HEK293T (cell line): ENCODE measurements at regions not wholly inside any gene's neighbourhood (a gene's known extent, or its start where the extent isn't known, plus 50 kb on each side); places are given as distances from the start of the nearest gene placed in this dataset.

Experiments used
- CTCF ChIA-PET: fragments of 350-600 bp; formaldehyde crosslinking; extraction: SDS; loops from one replicate; lab custom pipeline; 2021; ENCODE audit warnings: antibody characterized with exemption, inconsistent platforms; lab: Yijun Ruan, JAX
- POLR2A ChIA-PET: fragments of 350-600 bp; formaldehyde crosslinking; extraction: SDS; loops from one replicate; lab custom pipeline; 2020; ENCODE audit warnings: antibody characterized with exemption, inconsistent platforms; lab: Yijun Ruan, JAX
- DNase-seq: peaks from one replicate; pipeline ENCODE4 v3.0.0; 2012; ENCODE audit warnings: mixed read lengths; ENCODE audit errors: extremely low spot score
- ARNT ChIP-seq: fragments of 450-650 bp; IDR thresholded peaks from 2 replicates; pipeline ENCODE4 v1.6.1; 2017; ENCODE audit warnings: mild to moderate bottlenecking
- BHLHE40 ChIP-seq: fragments of 450-650 bp; IDR thresholded peaks from 2 replicates; pipeline ENCODE4 v1.6.1; 2016; ENCODE audit warnings: mild to moderate bottlenecking, moderate library complexity, borderline replicate concordance
- CTBP1 ChIP-seq: fragments of 450-650 bp; IDR thresholded peaks from 2 replicates; pipeline ENCODE4 v1.6.1; 2016; ENCODE audit warnings: borderline replicate concordance
- ELF4 ChIP-seq: fragments of 450-650 bp; IDR thresholded peaks from 2 replicates; pipeline ENCODE4 v1.6.1; 2017; ENCODE audit warnings: antibody characterized with exemption
- FOXA1 ChIP-seq: fragments of 450-650 bp; IDR thresholded peaks from 2 replicates; pipeline ENCODE4 v1.6.1; 2016; ENCODE audit warnings: mild to moderate bottlenecking
- FOXK2 ChIP-seq: fragments of 450-650 bp; IDR thresholded peaks from 2 replicates; pipeline ENCODE4 v1.6.1; 2016; ENCODE audit warnings: mild to moderate bottlenecking
- FOXM1 ChIP-seq: fragments of 450-650 bp; IDR thresholded peaks from 2 replicates; pipeline ENCODE4 v1.6.1; 2017; ENCODE audit warnings: mild to moderate bottlenecking, borderline replicate concordance
- HDGF ChIP-seq: fragments of 450-650 bp; IDR thresholded peaks from 2 replicates; pipeline ENCODE4 v1.6.1; 2017; ENCODE audit warnings: antibody characterized with exemption, borderline replicate concordance
- L3MBTL2 ChIP-seq: fragments of 450-650 bp; conservative IDR thresholded peaks from 2 replicates; pipeline ENCODE4 v1.6.1; 2016; ENCODE audit warnings: mild to moderate bottlenecking
- LEF1 ChIP-seq: fragments of 450-650 bp; IDR thresholded peaks from 2 replicates; pipeline ENCODE4 v1.6.1; 2017; ENCODE audit warnings: mild to moderate bottlenecking, borderline replicate concordance
- NFRKB ChIP-seq: fragments of 450-650 bp; IDR thresholded peaks from 2 replicates; pipeline ENCODE4 v1.6.1; 2016; ENCODE audit warnings: mild to moderate bottlenecking, moderate library complexity
- PKNOX1 ChIP-seq: fragments of 450-650 bp; IDR thresholded peaks from 2 replicates; pipeline ENCODE4 v1.6.1; 2016
- SP1 ChIP-seq: fragments of 450-650 bp; IDR thresholded peaks from 2 replicates; pipeline ENCODE4 v1.6.1; 2017
- SUZ12 ChIP-seq: fragments of 450-650 bp; IDR thresholded peaks from 2 replicates; pipeline ENCODE4 v1.6.1; 2016; ENCODE audit warnings: mild to moderate bottlenecking
- TARDBP ChIP-seq: fragments of 450-650 bp; IDR thresholded peaks from 2 replicates; pipeline ENCODE4 v1.6.1; 2016
- ZNF384 ChIP-seq: fragments of 450-650 bp; IDR thresholded peaks from 2 replicates; pipeline ENCODE4 v1.6.1; 2016

DNA sequence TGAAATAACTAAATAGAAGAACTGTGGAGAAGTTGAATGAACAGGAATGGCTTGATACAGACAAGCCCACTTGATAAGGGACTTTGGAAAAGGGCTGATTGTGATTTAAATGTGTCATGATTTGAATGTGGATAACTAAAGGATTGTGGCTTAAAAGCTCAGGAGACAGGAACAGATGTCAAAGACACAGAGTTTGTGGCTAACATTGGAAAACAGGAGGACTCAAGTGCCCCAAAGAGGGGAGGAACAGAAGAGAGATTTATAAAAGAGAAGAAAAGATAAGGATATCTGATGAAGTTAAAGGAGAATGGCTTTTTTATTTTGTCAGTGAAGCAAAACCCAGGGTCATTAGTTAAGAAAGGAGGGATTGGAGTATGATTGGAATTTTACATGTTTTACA, 124.2 kb upstream of the TRPM3 start:
- ChIA-PET POLR2A (no interaction called here), CTCF (no interaction called here)
- no peak for TF ChIP-seq FOXM1
- TF ChIP-seq SUZ12, result no peak
- TF ChIP-seq CTBP1, result no peak
- no peak for TF ChIP-seq ELF4
- no peak for TF ChIP-seq SP1
- no peak for TF ChIP-seq NFRKB
- no peak for TF ChIP-seq PKNOX1
- no peak for TF ChIP-seq HDGF
- DNase-seq, result no peak

DNA sequence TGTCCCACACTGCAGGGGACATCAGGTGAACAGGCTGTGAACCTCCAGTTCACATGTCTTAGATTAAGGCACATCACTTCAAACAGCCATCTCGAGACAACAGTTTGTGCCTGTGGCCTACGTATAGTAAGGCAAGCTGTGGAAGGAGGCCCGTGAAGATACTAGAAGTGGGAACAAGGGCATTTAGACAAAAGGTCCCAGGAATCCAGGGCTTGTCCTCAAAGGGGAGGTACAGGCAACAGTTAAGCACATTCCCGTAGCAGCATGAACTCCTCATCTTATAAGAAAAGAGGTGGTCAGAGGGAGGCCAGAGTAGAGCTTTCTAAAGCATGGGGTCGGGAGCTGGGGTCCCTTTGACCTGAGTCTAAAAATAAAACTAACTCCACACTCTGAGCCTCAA, 122.5 kb upstream of the TRPM3 start:
- ChIA-PET POLR2A (no interaction called here), CTCF (no interaction called here)
- TF ChIP-seq ELF4, result no peak
- no peak for TF ChIP-seq HDGF
- TF ChIP-seq SUZ12, result no peak
- TF ChIP-seq NFRKB, result no peak
- TF ChIP-seq LEF1, result no peak
- no peak for TF ChIP-seq PKNOX1
- no peak for TF ChIP-seq ARNT
- TF ChIP-seq TARDBP, result no peak
- TF ChIP-seq FOXA1, result no peak
- TF ChIP-seq ZNF384, result no peak
- TF ChIP-seq L3MBTL2, result no peak
- no peak for TF ChIP-seq BHLHE40
- TF ChIP-seq CTBP1, result no peak
- DNase-seq, result no peak

GRCh38 chr9:71242081-71242480, 120.7 kb upstream of the TRPM3 start:
- no peak for TF ChIP-seq ARNT
- no peak for TF ChIP-seq HDGF
- no peak for TF ChIP-seq NFRKB
- no peak for TF ChIP-seq TARDBP
- no peak for TF ChIP-seq LEF1
- no peak for TF ChIP-seq PKNOX1
- no peak for TF ChIP-seq BHLHE40
- no peak for TF ChIP-seq ZNF384
- CTCF ChIA-PET, result no interaction called here
- DNase-seq, result no peak
- POLR2A ChIA-PET, result no interaction called here

DNA sequence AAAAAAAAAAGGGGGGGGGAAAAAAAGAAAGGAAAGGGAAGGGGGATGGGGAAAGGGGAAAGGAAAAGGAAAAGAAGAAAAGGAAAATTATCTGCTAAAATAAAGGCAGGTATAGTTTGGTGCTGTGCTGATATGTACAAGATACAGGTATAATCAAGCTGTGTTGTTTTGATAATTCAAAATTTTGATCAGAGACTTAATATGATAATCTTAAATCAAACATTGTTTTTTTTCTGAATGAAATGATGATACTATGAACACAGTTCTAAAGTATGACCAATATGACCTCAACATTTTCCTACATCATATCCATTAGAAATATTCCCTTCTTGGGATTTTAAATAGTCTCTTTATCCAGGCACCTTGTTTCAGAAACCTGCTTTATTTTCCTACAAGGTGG, 115.6 kb upstream of the TRPM3 start:
- no peak for DNase-seq
- ChIA-PET POLR2A (no interaction called here), CTCF (no interaction called here)
- no peak for TF ChIP-seq SP1
- TF ChIP-seq ZNF384, result no peak
- TF ChIP-seq PKNOX1, result no peak
- no peak for TF ChIP-seq ARNT
- no peak for TF ChIP-seq FOXM1
- no peak for TF ChIP-seq ELF4
- TF ChIP-seq NFRKB, result no peak
- TF ChIP-seq TARDBP, result no peak
- no peak for TF ChIP-seq BHLHE40
- no peak for TF ChIP-seq CTBP1
- TF ChIP-seq HDGF, result no peak
- TF ChIP-seq LEF1, result no peak
- no peak for TF ChIP-seq FOXK2
- TF ChIP-seq SUZ12, result no peak
- TF ChIP-seq FOXA1, result no peak

GRCh38 chr9:71233646-71234045, 112.2 kb upstream of the TRPM3 start:
- ChIA-PET POLR2A (no interaction called here), CTCF (no interaction called here)
- TF ChIP-seq LEF1 (no peak), FOXK2 (no peak), FOXM1 (no peak), SUZ12 (no peak), L3MBTL2 (no peak), ELF4 (no peak), SP1 (no peak), NFRKB (no peak), PKNOX1 (no peak), BHLHE40 (no peak), ZNF384 (no peak), ARNT (no peak), CTBP1 (no peak), TARDBP (no peak), FOXA1 (no peak), HDGF (no peak)
- no peak for DNase-seq

- ChIA-PET CTCF (no interaction called here), POLR2A (no interaction called here)
- no peak for TF ChIP-seq FOXK2
- no peak for TF ChIP-seq SUZ12
- TF ChIP-seq FOXA1, result no peak
- TF ChIP-seq HDGF, result no peak
- TF ChIP-seq ELF4, result no peak
- no peak for TF ChIP-seq NFRKB
- TF ChIP-seq L3MBTL2, result no peak
- no peak for DNase-seq
Observed at GRCh38 chr9:71223953-71224538, 102.6 kb upstream of the TRPM3 start.
